Ecto neural progenitor cell (in vitro differentiated cells): ENCODE measurements at regions not wholly inside any gene's neighbourhood (a gene's known extent, or its start where the extent isn't known, plus 50 kb on each side); places are given as distances from the start of the nearest gene placed in this dataset.
A peak's percentile ranks its signal among the peaks of the same experiment; 100 is the strongest.

Experiments used
- DNase-seq: peaks from one replicate; pipeline ENCODE4 v3.0.0-alpha.2; 2018; ENCODE audit warnings: low spot score

- DNase-seq = no peak
These were observed 74.4 kb upstream of the ARHGAP32 start for GRCh38 chr11:129266536-129266935.

GRCh38 chr11:129265125-129265788, 73.1 kb upstream of the ARHGAP32 start:
- DNase-seq = no peak

- DNase-seq = no peak
These were observed 72.0 kb upstream of the ARHGAP32 start for GRCh38 chr11:129264114-129264513.

GRCh38 chr11:129260750-129261149, 68.6 kb upstream of the ARHGAP32 start:
- DNase-seq = no peak

GRCh38 chr11:129259931-129260348, 67.8 kb upstream of the ARHGAP32 start:
- no peak for DNase-seq

- DNase-seq = no peak
These were observed 66.1 kb upstream of the ARHGAP32 start for GRCh38 chr11:129258205-129258604.

- no peak for DNase-seq
These were observed 65.4 kb upstream of the ARHGAP32 start for GRCh38 chr11:129257512-129257911.

GRCh38 chr11:129252621-129253020, 60.5 kb upstream of the ARHGAP32 start:
- DNase-seq = peak; percentile 50

GRCh38 chr11:129251067-129251466, 58.9 kb upstream of the ARHGAP32 start:
- no peak for DNase-seq

- DNase-seq = no peak
These were observed 57.8 kb upstream of the ARHGAP32 start for GRCh38 chr11:129249923-129250322.

- no peak for DNase-seq
These were observed 57.2 kb upstream of the ARHGAP32 start for GRCh38 chr11:129249351-129249750.

GRCh38 chr11:129248618-129249017, 56.5 kb upstream of the ARHGAP32 start:
- DNase-seq = no peak

GRCh38 chr11:129247135-129247534, 55.0 kb upstream of the ARHGAP32 start:
- DNase-seq = no peak

GRCh38 chr11:129242855-129243254, 50.7 kb upstream of the ARHGAP32 start:
- no peak for DNase-seq
